Renal pelvis (tissue), 1 donor: ENCODE measurements at regions not wholly inside any gene's neighbourhood (a gene's known extent, or its start where the extent isn't known, plus 50 kb on each side); places are given as distances from the start of the nearest gene placed in this dataset.
"Not testable (repeated sequence)": the region's sequence is repeated elsewhere in the genome, so short reads cannot be mapped to it uniquely, and the experiment has no call there.

ENCODE experiments used
- DNase-seq: peaks from one replicate; pipeline ENCODE4 v3.0.0-alpha.2; 2013

- no peak for DNase-seq
Measured at GRCh38 chr11:134728186-134728585, 316.1 kb upstream of the B3GAT1 start.

DNA sequence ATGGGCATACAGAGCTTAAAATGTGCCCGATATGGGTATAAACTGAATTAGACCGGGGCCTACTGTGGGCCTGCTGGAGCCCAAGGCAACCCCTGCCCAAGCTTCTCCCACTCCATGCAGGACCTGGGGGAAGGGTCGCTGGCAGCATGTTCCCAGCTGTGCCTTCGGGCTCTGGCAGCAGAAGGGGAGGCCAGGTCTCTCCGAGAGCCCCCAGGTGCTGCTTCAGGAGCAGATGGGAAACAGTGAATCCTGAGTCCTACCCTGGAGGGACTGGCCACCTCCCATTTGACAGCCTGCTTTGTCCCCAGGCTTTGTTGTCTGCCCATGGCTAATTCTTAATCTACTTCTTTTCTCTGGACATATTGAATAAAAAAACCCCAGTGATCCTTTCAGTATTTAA, 315.6 kb upstream of the B3GAT1 start:
- no peak for DNase-seq

GRCh38 chr11:134727204-134727603, 315.2 kb upstream of the B3GAT1 start:
- DNase-seq = no peak

- DNase-seq = no peak
Measured at GRCh38 chr11:134725716-134726639, 313.9 kb upstream of the B3GAT1 start.

GRCh38 chr11:134725211-134725610, 313.2 kb upstream of the B3GAT1 start:
- no peak for DNase-seq

GRCh38 chr11:134724779-134725140, 312.7 kb upstream of the B3GAT1 start:
- DNase-seq = no peak

DNA sequence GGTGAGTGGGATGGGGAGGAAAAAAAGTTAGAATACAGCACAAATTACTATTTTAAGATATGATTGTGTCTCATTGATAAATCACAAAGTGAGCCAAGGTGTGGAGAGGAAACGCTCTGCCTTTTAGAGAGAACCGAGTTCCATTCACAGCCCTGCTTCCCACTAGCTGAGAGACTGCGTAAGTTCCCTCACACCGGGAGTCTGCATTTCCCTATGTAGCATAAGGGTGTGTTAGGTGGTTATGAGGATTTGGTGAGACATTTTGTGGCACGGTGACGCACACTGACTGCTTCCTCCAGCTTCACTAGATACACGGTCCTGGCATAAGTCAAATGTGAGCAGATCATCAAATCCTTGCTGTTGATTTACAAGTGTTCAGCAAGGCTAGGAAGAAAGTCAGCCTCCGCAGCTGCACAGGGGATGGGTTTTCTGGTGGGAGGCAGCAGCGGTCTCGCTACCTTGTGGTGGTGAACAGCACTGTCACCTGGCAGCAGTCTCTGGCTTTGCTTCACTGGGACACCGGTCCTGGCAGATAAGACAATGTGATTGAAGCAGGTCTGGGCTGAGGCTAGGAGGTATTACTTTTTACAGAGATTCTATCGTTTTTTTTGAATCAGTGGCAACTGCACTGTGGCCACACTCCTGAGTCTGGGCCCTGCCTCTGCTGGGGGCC, 312.2 kb upstream of the B3GAT1 start:
- DNase-seq = no peak

DNA sequence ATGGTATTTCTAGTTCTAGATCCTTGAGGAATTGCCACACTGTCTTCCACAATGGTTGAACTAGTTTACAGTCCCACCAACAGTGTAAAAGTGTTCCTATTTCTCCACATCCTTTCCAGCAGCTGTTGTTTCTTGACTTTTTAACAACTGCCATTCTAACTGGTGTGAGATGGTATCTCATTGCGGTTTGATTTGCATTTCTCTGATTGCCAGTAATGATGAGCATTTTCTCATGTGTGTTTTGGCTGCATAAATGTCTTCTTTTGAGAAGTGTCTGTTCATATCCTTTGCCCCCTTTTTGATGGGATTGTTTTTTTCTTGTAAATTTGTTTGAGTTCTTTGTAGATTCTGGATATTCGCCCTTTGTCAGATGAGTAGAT, 308.6 kb upstream of the B3GAT1 start:
- DNase-seq = not testable (repeated sequence)

GRCh38 chr11:134719940-134720690, 308.1 kb upstream of the B3GAT1 start:
- not testable (repeated sequence) for DNase-seq

- no peak for DNase-seq
Measured at GRCh38 chr11:134719397-134719796, 307.4 kb upstream of the B3GAT1 start.

- no peak for DNase-seq
Measured at GRCh38 chr11:134716582-134716981, 304.5 kb upstream of the B3GAT1 start.

- peak; percentile 90 for DNase-seq
Measured at GRCh38 chr11:134714021-134714656, 302.1 kb upstream of the B3GAT1 start.

DNA sequence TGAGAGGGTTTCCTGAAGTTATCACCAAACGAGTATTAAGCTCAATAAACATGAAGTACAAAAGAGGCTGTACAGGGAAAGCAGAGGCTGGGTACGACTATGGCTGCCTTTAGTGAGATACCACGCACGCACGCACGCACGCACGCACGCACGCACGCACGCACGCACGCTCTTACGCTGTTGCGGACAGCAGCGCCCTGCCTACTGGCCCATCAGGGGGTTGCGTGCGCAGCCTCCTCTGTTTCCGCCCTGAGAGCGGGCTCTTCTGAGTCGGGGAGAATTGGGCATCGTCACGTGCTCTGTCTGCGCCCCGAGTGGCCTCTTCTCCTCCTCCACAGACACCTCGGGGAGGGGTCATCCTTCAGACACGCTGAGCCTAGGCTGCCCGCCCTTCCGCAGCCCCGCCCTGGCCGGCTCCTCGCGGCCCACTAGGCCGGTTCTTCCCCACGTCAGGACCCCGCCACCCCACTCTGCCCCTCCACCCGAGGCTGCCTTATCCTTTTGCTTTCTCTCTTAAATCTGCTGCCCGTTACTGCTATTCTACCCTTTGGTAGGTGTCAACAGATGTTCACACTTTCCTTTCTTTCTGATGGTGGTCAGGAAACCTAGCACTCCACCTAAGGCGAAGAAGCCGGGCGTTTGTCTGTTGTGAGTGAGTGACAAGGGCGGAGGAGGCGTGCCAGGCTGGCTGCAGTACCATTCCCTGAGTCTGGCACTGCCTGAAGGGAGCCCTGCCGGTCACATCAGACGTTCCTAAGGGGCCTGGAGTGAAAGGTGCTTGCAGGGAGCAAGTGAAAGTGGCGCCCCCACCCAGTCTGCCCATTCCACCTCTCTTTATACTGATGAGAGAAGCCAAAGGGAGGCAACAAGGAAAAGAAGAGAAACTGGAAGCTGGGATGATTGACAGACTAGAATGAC, 300.4 kb upstream of the B3GAT1 start:
- DNase-seq = no peak

- no peak for DNase-seq
Measured at GRCh38 chr11:134711588-134711987, 299.5 kb upstream of the B3GAT1 start.

DNA sequence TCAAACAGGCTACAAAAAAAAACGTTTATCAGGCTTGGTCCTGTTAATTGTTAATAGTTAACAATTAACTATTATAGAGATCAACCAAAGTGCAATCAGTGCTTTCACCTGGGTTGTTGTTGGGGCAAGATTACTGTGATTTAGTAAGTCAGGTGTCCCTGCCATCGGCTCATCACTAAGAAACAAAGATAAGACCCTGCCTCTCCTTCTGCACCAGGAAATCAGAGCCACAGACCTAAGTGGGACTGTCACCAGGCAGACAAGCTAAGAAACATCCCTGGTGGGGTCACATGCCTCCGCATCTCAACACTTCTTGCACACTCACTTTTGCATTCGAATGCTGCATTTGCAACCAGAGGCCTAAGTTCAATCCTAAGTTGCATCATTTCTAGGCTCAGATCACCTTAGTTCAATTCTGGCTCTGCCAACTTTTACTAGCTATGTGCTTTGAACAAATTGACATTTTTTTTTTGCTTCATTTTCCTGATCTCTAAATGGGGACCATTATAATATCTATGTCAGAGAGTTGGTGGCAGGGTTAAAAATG, 298.9 kb upstream of the B3GAT1 start:
- DNase-seq = no peak

DNA sequence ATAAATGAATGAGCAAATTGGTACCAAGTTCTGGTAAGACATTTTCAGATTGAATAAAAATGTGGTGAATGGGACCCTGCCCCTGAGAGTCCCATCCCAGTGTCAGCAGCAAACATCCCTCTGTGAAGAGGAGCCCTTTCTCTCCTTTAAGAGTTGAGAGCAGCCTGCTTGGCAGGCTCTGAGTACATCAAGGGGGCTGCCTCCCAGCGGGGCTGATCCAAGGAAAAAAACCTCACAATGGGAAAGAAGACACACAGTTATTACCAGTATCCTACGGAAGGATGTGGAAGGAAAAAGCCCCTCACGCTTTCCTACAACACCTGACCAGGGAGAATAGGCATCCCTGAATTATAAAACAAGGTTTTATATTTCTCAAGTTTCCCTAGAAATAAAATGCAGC, 293.8 kb upstream of the B3GAT1 start:
- no peak for DNase-seq

DNA sequence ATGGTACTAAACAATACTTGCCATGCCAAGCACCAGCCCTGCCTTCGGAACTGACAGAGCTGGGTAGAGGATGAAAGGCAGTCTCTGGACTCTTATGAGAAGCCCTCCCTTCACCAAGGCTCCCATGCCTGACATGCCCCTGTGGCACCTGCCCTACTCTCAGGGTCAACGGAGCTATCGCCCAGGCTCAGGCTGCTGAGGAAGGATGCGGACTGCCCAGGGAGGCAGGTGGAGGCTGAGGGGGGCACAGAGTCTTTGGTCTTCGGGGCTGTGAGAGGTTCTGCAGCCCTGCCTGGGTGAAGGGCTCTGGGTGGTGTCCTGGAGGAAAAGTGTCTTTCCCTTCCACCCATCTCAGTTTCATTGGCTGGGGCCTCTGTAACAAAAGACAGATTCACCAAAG, 290.8 kb upstream of the B3GAT1 start:
- no peak for DNase-seq

DNA sequence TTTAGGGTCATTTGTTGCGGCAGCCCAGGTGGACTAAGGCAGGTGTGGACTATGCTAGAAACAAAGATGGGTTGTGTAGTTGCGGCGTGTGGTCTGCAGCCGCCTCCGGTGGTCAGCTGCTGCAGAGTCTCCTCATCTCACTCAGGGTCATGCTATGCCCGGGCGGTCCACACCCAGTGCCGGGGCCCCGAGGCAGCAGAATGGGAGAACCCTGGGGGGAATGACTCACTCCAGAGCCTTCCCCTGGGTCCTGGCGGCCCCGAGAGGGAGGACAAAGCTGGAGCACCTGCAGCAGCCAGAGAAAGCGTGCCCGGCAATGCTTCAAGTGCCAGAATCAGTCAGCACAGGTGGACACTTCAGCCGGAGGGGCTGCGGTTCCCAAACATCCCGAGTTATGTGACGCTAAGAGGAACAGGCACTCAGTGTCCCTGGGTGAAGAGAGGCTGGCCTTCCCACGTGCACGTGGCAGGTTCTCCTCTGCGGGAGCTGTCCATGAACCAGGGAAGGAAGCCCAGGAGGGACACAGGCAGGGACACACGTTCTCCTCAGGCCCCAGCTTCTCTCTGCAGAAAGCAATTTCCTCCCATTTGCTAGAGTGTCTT, 289.6 kb upstream of the B3GAT1 start:
- no peak for DNase-seq

- DNase-seq = no peak
Measured at GRCh38 chr11:134700101-134700640, 288.1 kb upstream of the B3GAT1 start.

DNA sequence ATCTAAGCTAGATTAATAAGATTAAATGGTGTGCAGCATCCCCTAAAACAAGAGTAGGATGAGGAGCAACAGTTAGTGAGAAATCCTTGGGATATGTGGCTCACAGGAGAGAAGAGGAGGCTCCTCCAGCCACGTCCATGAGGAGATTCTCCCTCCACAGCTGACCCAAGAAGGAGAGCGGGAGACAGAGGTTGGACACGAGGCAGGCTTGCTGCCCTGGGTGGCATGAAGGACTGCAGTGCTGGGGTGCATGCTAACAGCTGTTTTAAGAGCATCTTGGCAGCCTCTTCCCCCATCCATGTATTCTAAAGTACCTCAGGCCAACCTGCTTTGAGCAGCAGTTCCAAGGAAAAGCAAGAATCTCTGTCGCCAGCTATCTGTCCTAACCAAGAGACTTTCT, 284.4 kb upstream of the B3GAT1 start:
- no peak for DNase-seq
